NCI-H1694 (cell line): ENCODE measurements at regions not wholly inside any gene's neighbourhood (a gene's known extent, or its start where the extent isn't known, plus 50 kb on each side); places are given as distances from the start of the nearest gene placed in this dataset.

Source experiments
- DNase-seq: peaks from one replicate; lab custom pipeline; 2025; lab: John Stamatoyannopoulos, UW

GRCh38 chr14:39766397-39767000 lies 334.3 kb upstream of the FBXO33 start:
- DNase-seq: no peak

- no peak for DNase-seq
Measured at GRCh38 chr14:39765676-39766075, 333.4 kb upstream of the FBXO33 start.

GRCh38 chr14:39763402-39763890 lies 331.2 kb upstream of the FBXO33 start:
- no peak for DNase-seq

- no peak for DNase-seq
Measured at GRCh38 chr14:39762576-39763401, 330.6 kb upstream of the FBXO33 start.

- DNase-seq: no peak
Measured at GRCh38 chr14:39755269-39755878, 323.1 kb upstream of the FBXO33 start.

GRCh38 chr14:39740454-39740853 lies 308.2 kb upstream of the FBXO33 start:
- DNase-seq: no peak

- DNase-seq: no peak
Measured at GRCh38 chr14:39739796-39740195, 307.6 kb upstream of the FBXO33 start.

- no peak for DNase-seq
Measured at GRCh38 chr14:39734306-39734705, 302.1 kb upstream of the FBXO33 start.

- no peak for DNase-seq
Measured at GRCh38 chr14:39733741-39734140, 301.5 kb upstream of the FBXO33 start.

- DNase-seq: no peak
Measured at GRCh38 chr14:39731912-39732311, 299.7 kb upstream of the FBXO33 start.

- no peak for DNase-seq
Measured at GRCh38 chr14:39726563-39726962, 294.3 kb upstream of the FBXO33 start.

GRCh38 chr14:39722547-39723273 lies 290.5 kb upstream of the FBXO33 start:
- DNase-seq: no peak

GRCh38 chr14:39716987-39717570 lies 284.8 kb upstream of the FBXO33 start:
- DNase-seq: no peak

- DNase-seq: no peak
Measured at GRCh38 chr14:39712293-39712999, 280.2 kb upstream of the FBXO33 start.

- peak; percentile 8 for DNase-seq
Measured at GRCh38 chr14:39704594-39704993, 272.4 kb upstream of the FBXO33 start.

- DNase-seq: no peak
Measured at GRCh38 chr14:39694341-39694740, 262.1 kb upstream of the FBXO33 start.

GRCh38 chr14:39683691-39684260 lies 251.5 kb upstream of the FBXO33 start:
- DNase-seq: no peak

- no peak for DNase-seq
Measured at GRCh38 chr14:39682582-39682981, 250.3 kb upstream of the FBXO33 start.

GRCh38 chr14:39681782-39682399 lies 249.7 kb upstream of the FBXO33 start:
- DNase-seq: no peak

GRCh38 chr14:39680777-39681176 lies 248.5 kb upstream of the FBXO33 start:
- no peak for DNase-seq

- no peak for DNase-seq
Measured at GRCh38 chr14:39673734-39674133, 241.5 kb upstream of the FBXO33 start.
